HG03558 (cell line): ENCODE measurements at regions not wholly inside any gene's neighbourhood (a gene's known extent, or its start where the extent isn't known, plus 50 kb on each side); places are given as distances from the start of the nearest gene placed in this dataset.
"Not testable (repeated sequence)": the region's sequence is repeated elsewhere in the genome, so short reads cannot be mapped to it uniquely, and the experiment has no call there.

Experiments
- ATAC-seq: cut with Tn5 transposase; IDR thresholded peaks from one replicate; pipeline ENCODE4 v1.9.1; 2021; ENCODE audit warnings: moderate number of reproducible peaks; ENCODE audit not compliant: unreplicated experiment; ENCODE audit errors: extremely low read depth

DNA sequence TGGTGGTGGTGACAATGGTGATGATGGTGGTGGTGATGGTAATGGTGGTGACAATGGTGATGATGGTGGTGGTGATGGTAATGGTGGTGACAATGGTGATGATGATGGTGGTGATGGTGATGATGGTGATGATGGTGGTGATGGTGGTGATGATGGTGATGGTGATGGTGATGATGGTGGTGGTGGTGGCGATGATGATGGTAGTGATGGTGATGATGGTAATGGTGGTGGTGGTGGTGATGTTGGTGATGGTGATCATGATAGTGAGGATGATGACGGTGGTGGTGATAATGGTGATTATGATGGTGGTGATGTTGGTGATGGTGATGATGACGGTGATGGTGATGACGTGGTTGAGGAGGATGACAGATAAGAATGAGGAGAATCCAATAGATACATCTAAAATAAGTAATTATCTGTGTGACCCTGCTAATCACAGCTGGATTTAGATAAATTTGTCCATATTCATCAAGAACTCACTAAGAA is 170.7 kb upstream of the SFSWAP start:
- ATAC-seq = no peak

DNA sequence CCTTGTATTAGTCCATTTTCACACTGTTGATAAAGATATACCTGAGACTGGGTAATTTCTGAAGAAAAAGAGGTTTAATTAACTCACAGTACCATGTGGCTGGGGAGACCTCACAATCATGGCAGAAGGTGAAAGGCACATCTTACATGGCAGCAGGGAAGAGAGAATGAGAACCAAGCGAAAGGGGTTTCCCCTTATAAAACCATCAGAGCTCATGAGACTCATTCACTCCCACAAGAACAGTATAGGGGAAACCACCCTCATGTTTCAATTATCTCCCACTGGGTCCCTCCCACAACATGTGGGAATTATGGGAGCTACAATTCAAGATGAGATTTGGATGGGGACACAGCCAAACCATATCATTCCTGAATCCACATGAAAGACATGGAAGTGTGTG is 169.4 kb upstream of the SFSWAP start:
- not testable (repeated sequence) for ATAC-seq

- no peak for ATAC-seq
These were observed 168.5 kb upstream of the SFSWAP start for GRCh38 chr12:131542351-131542750.

GRCh38 chr12:131543040-131543439 is 167.8 kb upstream of the SFSWAP start:
- no peak for ATAC-seq

- ATAC-seq = no peak
These were observed 163.3 kb upstream of the SFSWAP start for GRCh38 chr12:131547555-131547954.

GRCh38 chr12:131550121-131550520 is 160.8 kb upstream of the SFSWAP start:
- ATAC-seq = no peak

DNA sequence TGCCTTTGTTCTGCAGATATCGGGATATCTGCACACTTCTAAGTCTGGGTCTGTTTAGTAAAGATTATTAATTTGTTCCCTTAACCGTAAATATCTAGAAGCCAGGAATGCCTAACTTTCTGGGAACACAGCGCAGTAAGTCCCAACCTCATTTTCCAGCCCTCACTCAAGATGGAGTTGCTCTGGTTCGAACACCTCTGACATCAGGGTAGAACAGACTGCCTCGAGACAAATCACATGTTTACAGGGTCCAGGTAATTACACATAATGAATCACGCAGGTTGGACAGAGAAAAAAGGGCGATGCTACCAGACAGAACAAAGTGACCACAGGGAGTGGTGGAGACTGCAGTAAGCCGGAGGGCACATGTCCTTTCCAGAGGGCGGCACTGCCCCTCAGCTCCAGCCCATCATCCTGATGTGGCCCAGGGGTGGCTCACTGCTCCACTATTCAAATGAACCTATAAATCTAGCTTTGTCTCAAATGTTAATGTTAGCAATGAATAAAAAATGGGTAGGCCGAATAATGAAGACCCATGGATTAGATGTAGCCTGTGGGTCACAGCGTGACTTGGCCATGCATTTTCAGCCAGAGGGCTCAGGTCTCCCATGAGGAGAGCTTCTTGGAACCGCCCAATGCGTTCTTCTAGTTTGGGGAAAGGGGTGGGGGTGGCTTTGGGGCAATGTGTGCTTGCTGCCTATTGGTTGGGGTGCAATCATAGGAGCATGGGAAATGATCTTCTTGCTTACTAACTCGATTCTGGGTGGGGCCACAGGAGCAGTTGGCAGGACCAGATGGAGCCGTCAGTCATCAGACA is 159.0 kb upstream of the SFSWAP start:
- no peak for ATAC-seq

DNA sequence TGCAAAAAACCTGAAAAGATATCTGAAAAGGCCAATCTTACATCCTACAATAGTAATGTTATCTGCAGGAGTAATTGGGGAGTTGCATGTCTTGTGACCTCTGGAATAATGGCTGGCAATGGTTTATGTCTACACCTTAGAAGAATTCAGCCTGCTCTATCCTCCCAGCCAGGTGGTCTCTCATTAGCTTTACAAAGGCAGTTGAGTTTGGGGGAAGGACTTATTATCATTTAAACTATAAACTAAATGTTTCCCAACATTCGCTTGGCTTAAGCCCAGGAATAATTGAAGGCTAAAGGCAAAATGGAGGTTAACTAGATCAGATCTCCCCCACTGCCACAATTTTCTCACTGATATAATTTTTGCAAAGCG is 158.4 kb upstream of the SFSWAP start:
- no peak for ATAC-seq

- ATAC-seq = no peak
These were observed 157.7 kb upstream of the SFSWAP start for GRCh38 chr12:131553096-131553777.

GRCh38 chr12:131555197-131555846 is 155.6 kb upstream of the SFSWAP start:
- no peak for ATAC-seq

DNA sequence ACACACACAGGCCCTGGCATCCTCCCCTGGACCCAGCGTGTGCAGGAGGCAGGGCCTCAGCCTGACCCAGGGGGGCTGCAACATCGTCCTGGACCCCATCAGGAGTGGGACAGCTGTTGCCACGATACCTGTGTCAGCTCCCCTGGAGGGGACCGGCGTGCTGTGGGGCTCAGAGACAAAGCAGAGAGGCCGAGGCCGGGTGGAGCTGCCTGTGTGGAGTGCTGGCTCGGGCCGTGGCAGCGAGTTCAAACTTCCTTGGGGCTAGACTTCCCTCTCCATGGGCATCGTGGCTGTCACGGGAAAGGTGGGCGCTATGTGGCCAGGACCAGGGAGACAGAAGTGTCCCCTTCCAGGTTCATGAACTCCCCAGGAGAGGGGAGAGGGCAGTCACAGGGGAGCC is 155.0 kb upstream of the SFSWAP start:
- ATAC-seq = no peak

DNA sequence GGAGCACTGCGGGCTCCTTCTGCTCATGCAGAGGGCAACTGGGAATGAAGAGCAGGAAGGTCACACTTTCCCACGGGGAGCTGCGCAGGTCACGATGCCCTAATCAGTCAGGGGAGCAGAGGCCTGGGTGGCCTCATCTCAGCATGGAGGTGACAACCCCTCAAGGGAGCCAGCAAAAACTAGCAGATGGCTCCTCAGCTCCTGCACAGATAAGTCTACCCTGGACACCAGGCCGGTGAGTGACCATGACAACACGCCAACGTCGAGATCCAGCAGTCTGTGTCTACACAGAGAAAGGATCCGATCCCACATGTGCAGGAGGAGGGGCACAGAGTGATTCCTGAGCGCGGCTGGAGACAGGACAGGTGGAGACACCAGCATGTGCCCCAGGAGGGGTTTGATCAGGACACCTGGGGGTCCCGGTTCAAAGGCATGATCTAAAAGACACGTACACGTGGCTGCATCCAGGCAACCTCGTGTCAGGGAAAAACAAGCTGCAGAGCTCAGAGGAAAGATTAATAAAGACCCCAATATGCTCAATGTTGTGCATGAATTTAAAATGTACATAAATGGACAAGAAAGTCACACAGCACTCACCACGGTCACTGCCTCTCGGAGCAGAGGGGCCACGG is 153.7 kb upstream of the SFSWAP start:
- ATAC-seq = no peak

GRCh38 chr12:131559517-131560516 is 151.1 kb upstream of the SFSWAP start:
- no peak for ATAC-seq

GRCh38 chr12:131561051-131561450 is 149.8 kb upstream of the SFSWAP start:
- ATAC-seq = no peak

GRCh38 chr12:131561891-131562684 is 148.8 kb upstream of the SFSWAP start:
- no peak for ATAC-seq

- not testable (repeated sequence) for ATAC-seq
These were observed 146.7 kb upstream of the SFSWAP start for GRCh38 chr12:131564138-131564727.

- no peak for ATAC-seq
These were observed 146.0 kb upstream of the SFSWAP start for GRCh38 chr12:131564845-131565244.

DNA sequence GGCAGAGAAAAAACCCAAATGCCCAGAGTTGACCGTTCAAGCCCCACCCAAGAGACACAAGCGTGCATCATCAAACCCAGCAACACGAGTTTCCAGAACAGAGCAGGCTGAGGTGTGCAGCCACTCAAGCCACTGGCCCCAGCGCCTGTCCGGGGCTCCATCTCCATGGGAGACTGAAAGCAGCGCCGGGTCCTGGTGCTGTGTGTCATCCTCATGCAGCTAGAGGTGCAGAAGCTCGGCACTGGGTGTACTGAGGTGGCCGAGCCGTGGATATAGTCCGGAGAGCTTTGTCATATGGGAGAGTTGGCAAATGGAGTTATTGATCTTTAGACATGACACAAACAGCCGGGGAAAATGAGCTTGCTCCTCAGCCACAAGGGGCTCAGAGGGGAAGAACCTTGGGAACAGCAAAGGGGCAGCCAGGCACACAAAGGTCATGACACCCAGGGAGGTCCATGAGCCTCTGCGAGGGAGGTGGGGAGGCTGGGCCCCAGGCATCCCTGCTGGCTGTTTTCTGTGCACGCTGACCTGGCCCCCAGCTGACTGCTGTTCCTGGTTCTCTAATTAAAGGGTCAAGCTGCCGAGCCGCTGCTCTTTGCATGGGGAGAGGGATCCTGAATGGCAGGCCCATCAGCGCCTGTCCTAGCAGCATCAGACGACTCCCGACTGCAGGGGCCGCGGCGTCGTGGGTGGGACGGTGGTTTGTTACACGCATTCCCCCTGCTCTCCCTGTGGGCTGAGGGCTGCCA is 145.4 kb upstream of the SFSWAP start:
- ATAC-seq = no peak
